H9 (cell line): ENCODE measurements at regions not wholly inside any gene's neighbourhood (a gene's known extent, or its start where the extent isn't known, plus 50 kb on each side); places are given as distances from the start of the nearest gene placed in this dataset.

Experiments used
- DNase-seq: peaks from one replicate; pipeline ENCODE4 v3.0.0-alpha.2; 2017
- H2AFZ ChIP-seq: one replicate; pipeline ENCODE4 v1.6.1; 2013; ENCODE audit warnings: mild to moderate bottlenecking, low read length, control low read depth, moderate library complexity
- H2AK5ac ChIP-seq: 2 replicates; pipeline ENCODE4 v1.6.1; 2013; ENCODE audit warnings: low read length, control low read depth, mixed read lengths; ENCODE audit not compliant: insufficient read length
- H2BK120ac ChIP-seq: one replicate; pipeline ENCODE4 v1.6.1; 2013; ENCODE audit warnings: low read depth, mild to moderate bottlenecking, low read length, control low read depth, inconsistent platforms; ENCODE audit not compliant: poor library complexity, severe bottlenecking
- H2BK12ac ChIP-seq: 2 replicates; pipeline ENCODE4 v1.6.1; 2013; ENCODE audit warnings: low read length, control low read depth, mixed read lengths, low read depth; ENCODE audit not compliant: insufficient read length
- H2BK15ac ChIP-seq: 2 replicates; pipeline ENCODE4 v1.6.1; 2013; ENCODE audit warnings: low read depth, low read length, control low read depth
- H2BK20ac ChIP-seq: one replicate; pipeline ENCODE4 v1.6.1; 2013; ENCODE audit warnings: low read depth, mild to moderate bottlenecking, low read length, control low read depth, inconsistent platforms; ENCODE audit not compliant: poor library complexity, severe bottlenecking
- H2BK5ac ChIP-seq: 2 replicates; pipeline ENCODE4 v1.6.1; 2013; ENCODE audit warnings: low read length, control low read depth, mixed read lengths; ENCODE audit not compliant: insufficient read length
- H3K14ac ChIP-seq: 2 replicates; pipeline ENCODE4 v1.6.1; 2013; ENCODE audit warnings: low read length, control low read depth; ENCODE audit not compliant: insufficient read depth
- H3K18ac ChIP-seq: 2 replicates; pipeline ENCODE4 v1.6.1; 2013; ENCODE audit warnings: low read depth, mild to moderate bottlenecking, mixed read lengths, low read length, control low read depth; ENCODE audit not compliant: insufficient read length
- H3K23ac ChIP-seq: 2 replicates; pipeline ENCODE4 v1.6.1; 2013; ENCODE audit warnings: low read length, control low read depth, mixed read lengths, low read depth; ENCODE audit not compliant: insufficient read length
- H3K23me2 ChIP-seq: 2 replicates; pipeline ENCODE4 v1.6.1; 2013; ENCODE audit warnings: low read depth, mild to moderate bottlenecking, mixed read lengths, low read length, control low read depth; ENCODE audit not compliant: insufficient read length, poor library complexity, severe bottlenecking
- H3K27ac ChIP-seq: 2 replicates; pipeline ENCODE4 v1.5.1; 2013; ENCODE audit warnings: low read length, control low read depth, mixed read lengths, low read depth; ENCODE audit not compliant: insufficient read length
- H3K27me3 ChIP-seq: 2 replicates; pipeline ENCODE4 v1.6.1; 2013; ENCODE audit warnings: low read length, control low read depth, inconsistent platforms; ENCODE audit not compliant: insufficient read depth
- H3K4ac ChIP-seq: 2 replicates; pipeline ENCODE4 v1.6.1; 2013; ENCODE audit warnings: low read depth, mild to moderate bottlenecking, control low read depth, inconsistent platforms, low read length, moderate library complexity
- H3K4me1 ChIP-seq: 2 replicates; pipeline ENCODE4 v1.6.1; 2013; ENCODE audit warnings: low read length, control low read depth, inconsistent platforms; ENCODE audit not compliant: insufficient read depth
- H3K4me2 ChIP-seq: 2 replicates; pipeline ENCODE4 v1.6.1; 2013; ENCODE audit warnings: low read length, control low read depth, mixed read lengths; ENCODE audit not compliant: insufficient read length, insufficient read depth
- H3K56ac ChIP-seq: 2 replicates; pipeline ENCODE4 v1.6.1; 2013; ENCODE audit warnings: low read depth, mild to moderate bottlenecking, mixed read lengths, low read length, control low read depth; ENCODE audit not compliant: insufficient read length
- H3K79me1 ChIP-seq: 2 replicates; pipeline ENCODE4 v1.6.1; 2013; ENCODE audit warnings: low read depth, mild to moderate bottlenecking, moderate library complexity, low read length, control low read depth, inconsistent platforms; ENCODE audit not compliant: insufficient read depth, poor library complexity, severe bottlenecking
- H3K79me2 ChIP-seq: 2 replicates; pipeline ENCODE4 v1.6.1; 2013; ENCODE audit warnings: low read length, control low read depth, inconsistent platforms; ENCODE audit not compliant: insufficient read depth
- H3K9ac ChIP-seq: 2 replicates; pipeline ENCODE4 v1.6.1; 2013; ENCODE audit warnings: low read length, control low read depth, mixed read lengths; ENCODE audit not compliant: insufficient read length; ENCODE audit errors: extremely low read depth
- H3K9me3 ChIP-seq: one replicate; pipeline ENCODE4 v1.6.1; 2013; ENCODE audit warnings: low read depth, low read length, inconsistent platforms; ENCODE audit not compliant: control insufficient read depth
- H3T11ph ChIP-seq: one replicate; pipeline ENCODE4 v1.6.1; 2013; ENCODE audit warnings: mild to moderate bottlenecking, low read length, control low read depth, inconsistent platforms
- H4K20me1 ChIP-seq: one replicate; pipeline ENCODE4 v1.6.1; 2013; ENCODE audit not compliant: control insufficient read depth, insufficient read length, insufficient read depth
- H4K5ac ChIP-seq: 2 replicates; pipeline ENCODE4 v1.6.1; 2013; ENCODE audit warnings: low read depth, mild to moderate bottlenecking, mixed read lengths, low read length, control low read depth; ENCODE audit not compliant: insufficient read length
- H4K8ac ChIP-seq: replicated peaks from 2 replicates; pipeline ENCODE4 v1.6.1; 2013; ENCODE audit warnings: low read length, control low read depth, mixed read lengths, low read depth; ENCODE audit not compliant: insufficient read length
- H4K91ac ChIP-seq: 2 replicates; pipeline ENCODE4 v1.6.1; 2013; ENCODE audit warnings: low read depth, mild to moderate bottlenecking, moderate library complexity, mixed read lengths, low read length, control low read depth; ENCODE audit not compliant: insufficient read length
- H3K27ac Mint-ChIP-seq, 3 experiments: 2 replicates in 2 of 3; 3 replicates in 1 of 3; pipeline ENCODE4 v1.8.0; 2020 to 2021; ENCODE audit warnings: mixed read lengths in 3 of 3, mild to moderate bottlenecking in 1 of 3, moderate library complexity in 1 of 3
- H3K27me3 Mint-ChIP-seq: 2 replicates; pipeline ENCODE4 v1.8.0; 2021; ENCODE audit warnings: low read depth, mild to moderate bottlenecking, moderate library complexity, mixed read lengths
- H3K36me3 Mint-ChIP-seq, 3 experiments: 2 replicates in 2 of 3; 3 replicates in 1 of 3; pipeline ENCODE4 v1.8.0; 2020 to 2021; ENCODE audit warnings: low read depth in 3 of 3, mixed read lengths in 3 of 3; ENCODE audit not compliant: insufficient read depth in 1 of 3
- H3K4me1 Mint-ChIP-seq, 2 experiments: 2 replicates each; pipeline ENCODE4 v1.8.0; 2020; ENCODE audit warnings: mixed read lengths in 2 of 2
- H3K4me3 Mint-ChIP-seq, 2 experiments: 2 replicates in 1 of 2; 3 replicates in 1 of 2; pipeline ENCODE4 v1.8.0; 2020 to 2021; ENCODE audit warnings: mild to moderate bottlenecking in 2 of 2, mixed read lengths in 2 of 2, moderate library complexity in 1 of 2
- H3K9me3 Mint-ChIP-seq, 2 experiments: 2 replicates in 1 of 2; 3 replicates in 1 of 2; pipeline ENCODE4 v1.8.0; 2020; ENCODE audit warnings: mild to moderate bottlenecking in 2 of 2, mixed read lengths in 2 of 2, moderate library complexity in 1 of 2
- WGBS: extraction: QIAGEN DNeasy Blood & Tissue Kit; methylation state at CpG from one replicate; pipeline ENCODE4 v1.1.7; 2013; ENCODE audit warnings: missing lambda C conversion rate, low lambda C conversion rate, mixed read lengths; ENCODE audit not compliant: insufficient read length; ENCODE audit errors: extremely low coverage; 5-methylcytosine and 5-hydroxymethylcytosine counted together
- TF ChIP-seq, protein P1 (sequence below): fragments of 200-600 bp; sonication (generic); conservative IDR thresholded peaks from 3 replicates; pipeline ENCODE4 v1.8.0; 2021; ENCODE audit warnings: antibody characterized with exemption, mild to moderate bottlenecking

DNA sequence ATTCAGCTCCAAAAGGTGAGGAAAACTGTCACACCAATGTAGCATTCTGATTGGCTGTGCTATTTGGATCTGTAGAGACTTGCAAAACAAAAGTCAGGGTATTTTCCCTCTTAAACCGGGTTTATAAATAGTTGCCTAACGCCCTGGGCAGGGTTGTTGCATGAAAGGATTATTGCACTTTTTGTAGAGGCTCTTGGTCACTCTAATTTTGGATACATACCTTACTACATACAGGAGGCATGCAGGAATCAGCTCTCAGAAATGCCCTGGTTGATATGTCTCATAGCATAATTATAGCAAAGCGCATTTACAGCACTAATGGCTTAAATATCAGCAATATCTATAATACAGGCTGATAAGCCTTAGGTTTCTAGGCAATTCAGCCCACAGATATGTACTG lies 200.0 kb upstream of the GDNF start:
- DNase-seq: no peak
- Histone ChIP-seq H2BK12ac (no peak overlapping the region), H4K5ac (no peak overlapping the region), H3K4me1 (no peaks in the 10 kb centered on the region), H4K91ac (no peak overlapping the region), H3K79me1 (no peaks in the 10 kb centered on the region), H2AFZ (no peak overlapping the region), H4K20me1 (no peaks in the 10 kb centered on the region), H3K27me3 (no peaks in the 10 kb centered on the region), H3T11ph (no peak overlapping the region), H3K56ac (no peak overlapping the region), H3K4me2 (no peak overlapping the region), H3K23ac (no peak overlapping the region), H4K8ac (no peak overlapping the region), H3K23me2 (no peaks in the 10 kb centered on the region), H3K9me3 (no peaks in the 10 kb centered on the region), H3K27ac (no peak overlapping the region), H2AK5ac (no peak overlapping the region), H2BK5ac (no peak overlapping the region), H3K4ac (no peak overlapping the region), H2BK15ac (no peak overlapping the region), H3K9ac (no peak overlapping the region), H3K18ac (no peak overlapping the region), H3K79me2 (no peaks in the 10 kb centered on the region), H2BK120ac (no peak overlapping the region), H2BK20ac (no peak overlapping the region), H3K14ac (no peak overlapping the region)
- Mint-ChIP-seq H3K9me3 (peaks cover 0 to 2% of the 10 kb centered on the region in 2 experiments; a peak in 2 of 5 replicates), H3K27ac (no peak overlapping the region), H3K4me1 (no peaks in the 10 kb centered on the region), H3K36me3 (no peaks in the 10 kb centered on the region), H3K27me3 (peaks cover 2% of the 10 kb centered on the region; the same call in 1 of the 2 replicates), H3K4me3 (no peak overlapping the region)
- TF ChIP-seq, protein P1, sequence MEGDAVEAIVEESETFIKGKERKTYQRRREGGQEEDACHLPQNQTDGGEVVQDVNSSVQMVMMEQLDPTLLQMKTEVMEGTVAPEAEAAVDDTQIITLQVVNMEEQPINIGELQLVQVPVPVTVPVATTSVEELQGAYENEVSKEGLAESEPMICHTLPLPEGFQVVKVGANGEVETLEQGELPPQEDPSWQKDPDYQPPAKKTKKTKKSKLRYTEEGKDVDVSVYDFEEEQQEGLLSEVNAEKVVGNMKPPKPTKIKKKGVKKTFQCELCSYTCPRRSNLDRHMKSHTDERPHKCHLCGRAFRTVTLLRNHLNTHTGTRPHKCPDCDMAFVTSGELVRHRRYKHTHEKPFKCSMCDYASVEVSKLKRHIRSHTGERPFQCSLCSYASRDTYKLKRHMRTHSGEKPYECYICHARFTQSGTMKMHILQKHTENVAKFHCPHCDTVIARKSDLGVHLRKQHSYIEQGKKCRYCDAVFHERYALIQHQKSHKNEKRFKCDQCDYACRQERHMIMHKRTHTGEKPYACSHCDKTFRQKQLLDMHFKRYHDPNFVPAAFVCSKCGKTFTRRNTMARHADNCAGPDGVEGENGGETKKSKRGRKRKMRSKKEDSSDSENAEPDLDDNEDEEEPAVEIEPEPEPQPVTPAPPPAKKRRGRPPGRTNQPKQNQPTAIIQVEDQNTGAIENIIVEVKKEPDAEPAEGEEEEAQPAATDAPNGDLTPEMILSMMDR: no peak
- WGBS: no CpG with 5 or more reads among the region's 3 CpGs
